GOT3 (cell line): ENCODE measurements at regions not wholly inside any gene's neighbourhood (a gene's known extent, or its start where the extent isn't known, plus 50 kb on each side); places are given as distances from the start of the nearest gene placed in this dataset.
"Not testable (repeated sequence)": the region's sequence is repeated elsewhere in the genome, so short reads cannot be mapped to it uniquely, and the experiment has no call there.

ENCODE experiments used
- DNase-seq: peaks from one replicate; lab custom pipeline; 2025; ENCODE audit warnings: mixed read lengths; lab: John Stamatoyannopoulos, UW

GRCh38 chr2:2742726-2743125, 411.7 kb upstream of the MYT1L start:
- DNase-seq, result no peak

GRCh38 chr2:2740238-2740775, 409.2 kb upstream of the MYT1L start:
- DNase-seq, result no peak

GRCh38 chr2:2739231-2739795, 408.2 kb upstream of the MYT1L start:
- DNase-seq, result no peak

GRCh38 chr2:2738684-2739083, 407.6 kb upstream of the MYT1L start:
- no peak for DNase-seq

GRCh38 chr2:2738276-2738675, 407.2 kb upstream of the MYT1L start:
- DNase-seq, result no peak

- DNase-seq, result no peak
Observed at GRCh38 chr2:2735041-2735440, 404.0 kb upstream of the MYT1L start.

GRCh38 chr2:2734308-2734707, 403.2 kb upstream of the MYT1L start:
- DNase-seq, result no peak

GRCh38 chr2:2733818-2734217, 402.7 kb upstream of the MYT1L start:
- DNase-seq, result no peak

- no peak for DNase-seq
Observed at GRCh38 chr2:2732331-2733119, 401.4 kb upstream of the MYT1L start.

- no peak for DNase-seq
Observed at GRCh38 chr2:2731816-2732284, 400.8 kb upstream of the MYT1L start.

GRCh38 chr2:2731101-2731815, 400.2 kb upstream of the MYT1L start:
- no peak for DNase-seq

GRCh38 chr2:2730301-2730833, 399.3 kb upstream of the MYT1L start:
- no peak for DNase-seq

- no peak for DNase-seq
Observed at GRCh38 chr2:2729246-2729645, 398.2 kb upstream of the MYT1L start.

GRCh38 chr2:2728635-2729034, 397.6 kb upstream of the MYT1L start:
- no peak for DNase-seq

- DNase-seq, result no peak
Observed at GRCh38 chr2:2727876-2728511, 396.9 kb upstream of the MYT1L start.

GRCh38 chr2:2726163-2726562, 395.1 kb upstream of the MYT1L start:
- DNase-seq, result no peak

GRCh38 chr2:2723064-2723463, 392.0 kb upstream of the MYT1L start:
- no peak for DNase-seq

GRCh38 chr2:2721296-2721835, 390.3 kb upstream of the MYT1L start:
- DNase-seq, result no peak

- DNase-seq, result not testable (repeated sequence)
Observed at GRCh38 chr2:2720806-2721205, 389.7 kb upstream of the MYT1L start.

GRCh38 chr2:2720351-2720750, 389.3 kb upstream of the MYT1L start:
- DNase-seq, result no peak

GRCh38 chr2:2719781-2720180, 388.7 kb upstream of the MYT1L start:
- no peak for DNase-seq

- no peak for DNase-seq
Observed at GRCh38 chr2:2719015-2719414, 387.9 kb upstream of the MYT1L start.
